CD8-positive, alpha-beta memory T cell (primary cell): ENCODE measurements at regions not wholly inside any gene's neighbourhood (a gene's known extent, or its start where the extent isn't known, plus 50 kb on each side); places are given as distances from the start of the nearest gene placed in this dataset.

Experiments used
- CTCF ChIA-PET: fragments of 350-600 bp; sonication (Branson Sonifier 250); formaldehyde crosslinking; loops from one replicate; lab custom pipeline; 2021; ENCODE audit warnings: antibody characterized with exemption; lab: Charles Lee
- POLR2A ChIA-PET: fragments of 350-600 bp; sonication (Branson Sonifier 250); formaldehyde crosslinking; loops from one replicate; lab custom pipeline; 2021; ENCODE audit warnings: antibody characterized with exemption; lab: Charles Lee
- DNase-seq, 5 donors: peaks; one replicate each; pipeline versions ENCODE4 v3.0.0 to v3.0.0-alpha.2; 2020 to 2022; ENCODE audit warnings: mixed read lengths in 1 of 5
- H3K27ac ChIP-seq: one replicate; pipeline ENCODE4 v1.7.0; 2013; ENCODE audit warnings: low read depth, mild to moderate bottlenecking, low read length, moderate library complexity
- H3K27me3 ChIP-seq: 2 replicates; pipeline ENCODE4 v1.7.0; 2013; ENCODE audit warnings: low read length, mild to moderate bottlenecking; ENCODE audit not compliant: insufficient read depth, poor library complexity, severe bottlenecking
- H3K36me3 ChIP-seq: 2 replicates; pipeline ENCODE4 v1.7.0; 2013; ENCODE audit warnings: mild to moderate bottlenecking, low read length, moderate library complexity; ENCODE audit not compliant: insufficient read depth
- H3K4me1 ChIP-seq: 2 replicates; pipeline ENCODE4 v1.7.0; 2013; ENCODE audit warnings: mild to moderate bottlenecking, low read length, moderate library complexity; ENCODE audit not compliant: insufficient read depth
- H3K4me3 ChIP-seq: 2 replicates; pipeline ENCODE4 v1.7.0; 2013; ENCODE audit warnings: mild to moderate bottlenecking, low read length
- H3K9me3 ChIP-seq: 2 replicates; pipeline ENCODE4 v1.7.0; 2013; ENCODE audit warnings: mild to moderate bottlenecking, low read length
- H3K27ac Mint-ChIP-seq, 8 donors: one replicate each; pipeline ENCODE4 v1.8.0; 2020 to 2021; ENCODE audit warnings: mixed read lengths in 8 of 8, mild to moderate bottlenecking in 6 of 8, inconsistent platforms in 3 of 8, moderate library complexity in 3 of 8
- H3K27me3 Mint-ChIP-seq, 2 donors: one replicate each; pipeline ENCODE4 v1.8.0; 2020 to 2021; ENCODE audit warnings: mixed read lengths in 2 of 2, mild to moderate bottlenecking in 1 of 2, moderate library complexity in 1 of 2
- H3K36me3 Mint-ChIP-seq, 3 donors: one replicate each; pipeline ENCODE4 v1.8.0; 2020 to 2021; ENCODE audit warnings: mixed read lengths in 3 of 3, inconsistent platforms in 1 of 3, mild to moderate bottlenecking in 1 of 3
- H3K4me1 Mint-ChIP-seq, 3 donors: one replicate each; pipeline ENCODE4 v1.8.0; 2020 to 2021; ENCODE audit warnings: mixed read lengths in 3 of 3, inconsistent platforms in 1 of 3, mild to moderate bottlenecking in 1 of 3
- H3K4me3 Mint-ChIP-seq, 7 donors: one replicate each; pipeline ENCODE4 v1.8.0; 2020 to 2021; ENCODE audit warnings: mixed read lengths in 7 of 7, mild to moderate bottlenecking in 6 of 7, moderate library complexity in 4 of 7, inconsistent platforms in 2 of 7
- H3K9me3 Mint-ChIP-seq, 5 donors: one replicate each; pipeline ENCODE4 v1.8.0; 2020 to 2022; ENCODE audit warnings: mixed read lengths in 5 of 5, mild to moderate bottlenecking in 3 of 5, moderate library complexity in 2 of 5, inconsistent platforms in 1 of 5

DNA sequence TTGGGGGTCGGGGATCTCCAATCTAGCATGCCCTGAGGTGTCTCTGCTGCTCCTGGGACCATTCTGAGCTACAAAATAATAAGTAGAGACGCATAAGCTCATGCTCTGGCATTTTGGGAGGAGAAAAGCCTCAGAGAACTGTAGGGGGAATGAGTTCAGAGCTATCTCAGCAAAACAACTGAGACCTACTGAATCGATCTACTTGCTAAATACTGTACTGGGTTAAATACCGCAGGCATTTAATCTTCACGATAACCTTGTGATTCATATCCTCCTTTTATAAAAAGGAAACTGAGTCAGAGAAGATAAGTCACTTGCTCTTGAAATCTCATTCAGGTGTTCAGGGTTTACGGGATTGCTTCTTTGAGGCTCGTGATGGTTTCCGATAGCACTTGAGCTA is 468.1 kb downstream of the FGF9 start:
- POLR2A ChIA-PET = no interaction called here
- H3K4me3 Mint-ChIP-seq = no peak overlapping the region

DNA sequence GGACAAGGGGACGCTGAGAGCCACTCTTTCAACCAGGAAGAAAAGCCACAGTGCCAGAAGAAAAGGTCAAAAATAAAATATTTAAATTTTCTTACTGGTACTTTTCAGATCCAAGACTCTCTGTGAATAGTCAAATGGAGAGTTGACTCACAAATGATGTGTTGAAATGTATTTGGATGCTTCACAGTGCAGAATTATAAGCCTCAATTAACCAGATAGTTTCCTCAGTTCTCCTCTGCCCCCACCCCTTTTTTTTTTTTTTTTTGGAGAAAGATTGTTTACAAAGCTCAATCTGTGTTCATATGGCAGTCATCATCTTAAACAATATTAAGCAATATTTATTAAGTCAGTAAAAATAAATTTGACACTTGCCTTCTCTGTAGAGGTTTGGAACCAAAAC is 470.8 kb downstream of the FGF9 start:
- H3K9me3 Mint-ChIP-seq = no peaks in the 10 kb centered on the region
- CTCF ChIA-PET = no interaction called here
- peaks cover 0 to 2% of the 10 kb centered on the region in 2 donors for H3K27me3 Mint-ChIP-seq

More for the DNA sequence above, 468.1 kb downstream of the FGF9 start:
- H3K36me3 Mint-ChIP-seq = peaks cover 0 to 7% (median 0%) of the 10 kb centered on the region in 3 donors
- no peaks in the 10 kb centered on the region for H3K27me3 ChIP-seq
- H3K36me3 ChIP-seq = no peaks in the 10 kb centered on the region
- no peaks in the 10 kb centered on the region for H3K4me1 ChIP-seq
- no peak overlapping the region for H3K4me3 ChIP-seq
- CTCF ChIA-PET = no interaction called here
- peak overlapping the region in 1 of 8 donors; percentile 7 for H3K27ac Mint-ChIP-seq
- H3K9me3 Mint-ChIP-seq = no peaks in the 10 kb centered on the region
- peaks cover 0 to 2% of the 10 kb centered on the region in 2 donors for H3K27me3 Mint-ChIP-seq
- no peak overlapping the region for H3K27ac ChIP-seq
- H3K9me3 ChIP-seq = no peaks in the 10 kb centered on the region
- peaks cover 10 to 70% (median 40%) of the 10 kb centered on the region in 3 donors for H3K4me1 Mint-ChIP-seq
- DNase-seq = no peak

DNA sequence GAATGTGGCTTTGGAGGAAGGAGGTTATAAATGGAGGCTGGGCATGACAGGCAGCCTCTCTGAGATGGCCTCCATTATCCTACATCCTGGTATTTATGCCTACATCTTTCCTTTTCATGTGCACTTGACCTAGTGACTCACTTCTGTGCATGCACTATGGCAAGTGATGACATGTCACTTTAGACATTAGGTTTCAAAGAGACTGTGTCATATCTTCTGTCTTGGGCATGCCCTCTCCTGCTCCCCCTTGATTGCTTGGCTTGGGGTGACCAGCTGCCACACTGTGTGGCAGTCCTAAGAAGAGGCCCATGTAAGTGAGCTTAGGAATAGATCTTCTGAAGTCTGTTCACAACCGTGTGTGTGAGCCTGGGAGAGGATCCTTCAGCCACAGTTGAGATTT is 472.8 kb downstream of the FGF9 start:
- no peak overlapping the region for H3K27ac Mint-ChIP-seq
- peaks cover 0 to 29% (median 0%) of the 10 kb centered on the region in 3 donors for H3K36me3 Mint-ChIP-seq
- H3K9me3 Mint-ChIP-seq = peaks cover 0 to 6% (median 2%) of the 10 kb centered on the region in 5 donors
- Histone ChIP-seq H3K27ac (no peak overlapping the region), H3K36me3 (no peaks in the 10 kb centered on the region), H3K9me3 (no peaks in the 10 kb centered on the region), H3K4me3 (no peak overlapping the region), H3K27me3 (no peaks in the 10 kb centered on the region), H3K4me1 (no peaks in the 10 kb centered on the region)
- POLR2A ChIA-PET = no interaction called here
- CTCF ChIA-PET = no interaction called here
- no peak overlapping the region for H3K4me3 Mint-ChIP-seq
- peaks cover 0 to 2% of the 10 kb centered on the region in 2 donors for H3K27me3 Mint-ChIP-seq
- peaks cover 3 to 34% (median 24%) of the 10 kb centered on the region in 3 donors for H3K4me1 Mint-ChIP-seq
- no peak for DNase-seq

More for the DNA sequence above, 470.8 kb downstream of the FGF9 start:
- Mint-ChIP-seq H3K4me3 (no peak overlapping the region), H3K36me3 (peaks cover 0 to 16% (median 0%) of the 10 kb centered on the region in 3 donors), H3K4me1 (peaks cover 7 to 53% (median 37%) of the 10 kb centered on the region in 3 donors), H3K27ac (no peak overlapping the region)
- no peaks in the 10 kb centered on the region for H3K27me3 ChIP-seq
- H3K27ac ChIP-seq = no peak overlapping the region
- no peaks in the 10 kb centered on the region for H3K9me3 ChIP-seq
- no peaks in the 10 kb centered on the region for H3K36me3 ChIP-seq
- no peaks in the 10 kb centered on the region for H3K4me1 ChIP-seq
- H3K4me3 ChIP-seq = no peak overlapping the region
- POLR2A ChIA-PET = no interaction called here
- DNase-seq = no peak

DNA sequence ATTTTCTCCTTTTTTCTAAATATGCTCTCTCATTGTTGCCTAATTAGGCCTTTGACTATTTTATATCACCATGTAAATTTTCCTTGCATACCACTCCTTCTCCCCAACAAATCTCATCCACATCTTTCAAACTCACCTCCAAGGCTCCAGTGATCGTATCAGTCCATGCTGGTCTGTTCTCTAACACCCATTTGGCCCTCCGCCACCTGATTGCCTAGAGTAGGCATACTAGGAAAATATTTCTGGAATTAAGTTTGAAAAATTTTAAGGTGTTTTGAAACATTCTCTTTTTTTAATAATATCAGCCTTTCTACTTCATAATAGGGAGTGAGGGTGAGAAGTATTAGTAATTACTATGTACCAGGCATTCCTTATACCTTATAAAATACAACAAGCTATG is 473.9 kb downstream of the FGF9 start:
- Histone ChIP-seq H3K27ac (no peak overlapping the region), H3K4me3 (no peak overlapping the region), H3K4me1 (no peaks in the 10 kb centered on the region), H3K36me3 (no peaks in the 10 kb centered on the region), H3K27me3 (no peaks in the 10 kb centered on the region), H3K9me3 (no peaks in the 10 kb centered on the region)
- Mint-ChIP-seq H3K9me3 (peaks cover 0 to 6% (median 2%) of the 10 kb centered on the region in 5 donors), H3K4me3 (no peak overlapping the region), H3K4me1 (peaks cover 3 to 23% (median 16%) of the 10 kb centered on the region in 3 donors), H3K36me3 (peaks cover 0 to 30% (median 0%) of the 10 kb centered on the region in 3 donors), H3K27ac (peak overlapping the region in 1 of 8 donors; percentile 34), H3K27me3 (peaks cover 0 to 2% of the 10 kb centered on the region in 2 donors)
- POLR2A ChIA-PET = no interaction called here
- CTCF ChIA-PET = no interaction called here
- DNase-seq = no peak

DNA sequence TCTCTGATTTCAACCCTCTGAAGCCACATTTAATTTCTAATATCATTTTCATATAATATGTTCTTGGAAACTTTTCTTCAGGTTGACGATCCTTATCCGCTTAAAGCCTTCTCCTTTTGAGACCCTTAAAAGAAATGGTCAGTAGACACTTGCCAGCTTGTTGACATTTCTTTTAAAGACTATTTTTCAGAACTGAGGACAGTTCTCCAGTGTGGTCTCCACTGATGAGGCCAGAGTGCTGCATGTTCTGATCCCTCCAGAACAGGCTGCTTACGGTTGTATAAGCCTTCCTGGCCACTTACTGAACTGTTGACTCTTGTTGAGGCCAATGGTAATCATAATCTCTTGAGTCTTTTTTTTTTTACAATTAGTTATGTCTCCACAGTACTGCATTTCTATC is 477.3 kb downstream of the FGF9 start:
- H3K27me3 Mint-ChIP-seq = peaks cover 0 to 1% of the 10 kb centered on the region in 2 donors
- Histone ChIP-seq H3K4me1 (no peaks in the 10 kb centered on the region), H3K36me3 (no peaks in the 10 kb centered on the region), H3K27me3 (no peaks in the 10 kb centered on the region), H3K9me3 (no peaks in the 10 kb centered on the region), H3K4me3 (no peak overlapping the region), H3K27ac (no peak overlapping the region)
- H3K9me3 Mint-ChIP-seq = peaks cover 0 to 6% (median 2%) of the 10 kb centered on the region in 5 donors
- no peaks in the 10 kb centered on the region for H3K4me1 Mint-ChIP-seq
- CTCF ChIA-PET = no interaction called here
- H3K27ac Mint-ChIP-seq = no peak overlapping the region
- H3K4me3 Mint-ChIP-seq = no peak overlapping the region
- POLR2A ChIA-PET = no interaction called here
- DNase-seq = no peak
- H3K36me3 Mint-ChIP-seq = peaks cover 0 to 30% (median 0%) of the 10 kb centered on the region in 3 donors

DNA sequence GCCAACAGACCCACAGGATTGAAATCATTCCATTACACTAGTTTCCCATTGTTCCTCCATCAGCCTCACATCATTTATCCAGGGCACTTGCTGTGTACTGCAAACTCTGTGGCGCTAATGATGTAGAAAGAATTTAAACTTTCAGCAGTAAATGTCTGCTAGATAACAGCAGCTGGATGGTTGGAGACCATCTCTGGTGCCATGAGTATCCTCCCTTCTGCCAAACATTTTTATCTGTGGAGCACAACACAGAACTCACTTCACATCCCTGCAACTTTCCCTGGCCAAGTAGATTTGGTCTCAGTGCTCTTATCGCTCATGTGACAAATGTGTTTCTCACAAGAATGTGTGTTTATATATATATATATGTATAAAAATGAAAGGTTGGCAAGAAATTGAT is 481.9 kb downstream of the FGF9 start:
- Histone ChIP-seq H3K27ac (no peak overlapping the region), H3K4me3 (no peak overlapping the region), H3K36me3 (no peaks in the 10 kb centered on the region), H3K4me1 (no peaks in the 10 kb centered on the region), H3K9me3 (no peaks in the 10 kb centered on the region), H3K27me3 (no peaks in the 10 kb centered on the region)
- no peak overlapping the region for H3K4me3 Mint-ChIP-seq
- ChIA-PET CTCF (no interaction called here), POLR2A (no interaction called here)
- H3K27ac Mint-ChIP-seq = no peak overlapping the region
- peaks cover 0 to 16% (median 0%) of the 10 kb centered on the region in 3 donors for H3K36me3 Mint-ChIP-seq
- H3K9me3 Mint-ChIP-seq = peaks cover 0 to 2% (median under 1%) of the 10 kb centered on the region in 5 donors
- H3K4me1 Mint-ChIP-seq = no peaks in the 10 kb centered on the region
- peaks cover 0 to 4% of the 10 kb centered on the region in 2 donors for H3K27me3 Mint-ChIP-seq
- no peak for DNase-seq

DNA sequence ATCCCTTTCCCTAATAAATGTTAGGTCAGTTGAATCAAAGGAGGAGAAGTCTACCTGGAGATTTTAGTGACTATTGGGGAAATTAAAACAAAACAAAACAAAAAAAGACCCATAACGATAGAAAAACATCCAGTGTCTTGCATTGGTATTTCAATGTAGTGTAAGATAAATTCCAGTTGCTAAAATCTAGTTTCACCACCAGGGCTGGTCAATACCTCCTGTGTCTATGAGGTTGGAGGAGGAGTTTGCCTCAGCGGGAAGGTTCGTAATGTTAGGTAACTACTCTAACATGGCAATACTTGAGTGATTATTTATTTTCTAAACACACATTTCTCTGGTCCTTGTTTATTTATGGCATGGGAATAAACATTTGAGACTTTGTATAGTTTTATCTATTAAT is 483.2 kb downstream of the FGF9 start:
- POLR2A ChIA-PET = no interaction called here
- H3K9me3 ChIP-seq = no peaks in the 10 kb centered on the region

DNA sequence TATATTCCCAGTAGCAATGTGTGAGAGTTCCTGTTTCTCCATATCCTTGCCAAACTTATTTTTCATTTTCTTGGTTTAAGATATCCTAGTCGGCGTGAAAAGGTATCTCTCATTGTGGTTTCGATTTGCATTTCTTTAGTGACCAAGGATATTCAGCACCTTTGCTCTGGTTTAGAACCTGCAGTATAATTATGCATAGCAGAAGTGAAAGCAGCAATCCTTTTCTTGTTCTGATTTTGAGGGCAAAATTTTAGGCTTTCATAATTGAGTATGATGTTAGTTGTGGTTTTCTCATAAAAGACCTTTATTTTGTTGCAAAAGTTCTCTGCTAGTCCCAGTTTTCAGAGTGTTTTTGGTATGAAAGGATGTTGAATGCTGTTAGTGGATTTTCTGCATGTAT is 491.0 kb downstream of the FGF9 start:
- Mint-ChIP-seq H3K9me3 (peaks cover 0 to 14% (median 0%) of the 10 kb centered on the region in 5 donors), H3K27ac (peak overlapping the region in 7 of 8 donors; percentile 2 to 82 (median 67)), H3K4me1 (peaks cover 32 to 61% (median 50%) of the 10 kb centered on the region in 3 donors), H3K4me3 (peak overlapping the region; percentile 49 to 85 (median 75)), H3K36me3 (peaks cover 0 to 7% (median 0%) of the 10 kb centered on the region in 3 donors), H3K27me3 (no peaks in the 10 kb centered on the region)
- CTCF ChIA-PET = no interaction called here
- Histone ChIP-seq H3K27me3 (no peaks in the 10 kb centered on the region), H3K9me3 (no peaks in the 10 kb centered on the region), H3K4me3 (peak overlapping the region; percentile 3), H3K36me3 (no peaks in the 10 kb centered on the region), H3K27ac (no peak overlapping the region), H3K4me1 (peaks cover 7% of the 10 kb centered on the region)
- peak in 1 of 5 donors; percentile 26 for DNase-seq
- POLR2A ChIA-PET = no interaction called here

More for the DNA sequence above, 483.2 kb downstream of the FGF9 start:
- CTCF ChIA-PET = no interaction called here
- Mint-ChIP-seq H3K27me3 (peaks cover 0 to 4% of the 10 kb centered on the region in 2 donors), H3K36me3 (peaks cover 0 to 9% (median 0%) of the 10 kb centered on the region in 3 donors), H3K4me1 (no peaks in the 10 kb centered on the region), H3K4me3 (no peak overlapping the region), H3K27ac (no peak overlapping the region), H3K9me3 (no peaks in the 10 kb centered on the region)
- Histone ChIP-seq H3K4me3 (no peak overlapping the region), H3K27ac (no peak overlapping the region), H3K36me3 (no peaks in the 10 kb centered on the region), H3K27me3 (no peaks in the 10 kb centered on the region), H3K4me1 (no peaks in the 10 kb centered on the region)
- DNase-seq = no peak
